ENCODE measurements at regions not wholly inside any gene's neighbourhood (a gene's known extent, or its start where the extent isn't known, plus 50 kb on each side); places are given as distances from the start of the nearest gene placed in this dataset.
A peak's percentile ranks its signal among the peaks of the same experiment; 100 is the strongest.

GRCh38 chr21:35252831-35253230, 203.7 kb upstream of the RUNX1 start:
- intact Hi-C loops (cut with micrococcal nuclease) = no loop called here
- Histone ChIP-seq H3K9me3 (replicated peaks) (no peaks in the 10 kb centered on the region), H3K4me1 (peaks cover 20% of the 10 kb centered on the region), H3K4me3 (no peak overlapping the region), H3K27ac (replicated peaks) (no peak overlapping the region), H3K36me3 (no peaks in the 10 kb centered on the region), H3K27me3 (ENCODE audit: low read depth) (peaks cover 10% of the 10 kb centered on the region)
- TF ChIP-seq CTCF (IDR thresholded peaks at IDR 0.05; ENCODE audit: borderline replicate concordance) = no peak
- DNase-seq = no peak

GRCh38 chr21:35249636-35250035, 200.5 kb upstream of the RUNX1 start:
- intact Hi-C loops (cut with micrococcal nuclease) = no loop called here
- H3K4me1 ChIP-seq = no peaks in the 10 kb centered on the region
- H3K27me3 ChIP-seq (ENCODE audit: low read depth) = peaks cover 27% of the 10 kb centered on the region
- DNase-seq = no peak
- H3K4me3 ChIP-seq = no peak overlapping the region
- H3K27ac ChIP-seq (replicated peaks) = no peak overlapping the region
- no peaks in the 10 kb centered on the region for H3K36me3 ChIP-seq
- no peaks in the 10 kb centered on the region for H3K9me3 ChIP-seq (replicated peaks)
- no peak for TF ChIP-seq CTCF (IDR thresholded peaks at IDR 0.05; ENCODE audit: borderline replicate concordance)

- intact Hi-C loops (cut with micrococcal nuclease) = no loop called here
- H3K4me1 ChIP-seq = no peaks in the 10 kb centered on the region
- peaks cover 37% of the 10 kb centered on the region for H3K27me3 ChIP-seq (ENCODE audit: low read depth)
- TF ChIP-seq CTCF (IDR thresholded peaks at IDR 0.05; ENCODE audit: borderline replicate concordance) = no peak
- no peak overlapping the region for H3K27ac ChIP-seq (replicated peaks)
- no peak overlapping the region for H3K4me3 ChIP-seq
- no peak for DNase-seq
- H3K36me3 ChIP-seq = no peaks in the 10 kb centered on the region
- no peaks in the 10 kb centered on the region for H3K9me3 ChIP-seq (replicated peaks)
Measured at GRCh38 chr21:35245879-35246278, 196.8 kb upstream of the RUNX1 start.

GRCh38 chr21:35244514-35244913, 195.4 kb upstream of the RUNX1 start:
- TF ChIP-seq CTCF (IDR thresholded peaks at IDR 0.05; ENCODE audit: borderline replicate concordance) = no peak
- intact Hi-C loops (cut with micrococcal nuclease) = no loop called here
- Histone ChIP-seq H3K4me1 (no peaks in the 10 kb centered on the region), H3K4me3 (no peak overlapping the region), H3K9me3 (replicated peaks) (no peaks in the 10 kb centered on the region), H3K36me3 (no peaks in the 10 kb centered on the region), H3K27me3 (ENCODE audit: low read depth) (peaks cover 41% of the 10 kb centered on the region), H3K27ac (replicated peaks) (no peak overlapping the region)
- no peak for DNase-seq

- Histone ChIP-seq H3K36me3 (no peaks in the 10 kb centered on the region), H3K4me3 (no peak overlapping the region), H3K9me3 (replicated peaks) (no peaks in the 10 kb centered on the region), H3K27me3 (ENCODE audit: low read depth) (peaks cover 34% of the 10 kb centered on the region), H3K27ac (replicated peaks) (no peak overlapping the region), H3K4me1 (no peaks in the 10 kb centered on the region)
- intact Hi-C loops (cut with micrococcal nuclease) = no loop called here
- DNase-seq = no peak
- TF ChIP-seq CTCF (IDR thresholded peaks at IDR 0.05; ENCODE audit: borderline replicate concordance) = no peak
Measured at GRCh38 chr21:35243171-35243570, 194.1 kb upstream of the RUNX1 start.

GRCh38 chr21:35239811-35240219, 190.7 kb upstream of the RUNX1 start:
- peaks cover 15% of the 10 kb centered on the region for H3K27me3 ChIP-seq (ENCODE audit: low read depth)
- peak; percentile 20 for DNase-seq
- H3K4me3 ChIP-seq = peak overlapping the region; percentile 22
- peaks cover 11% of the 10 kb centered on the region for H3K9me3 ChIP-seq (replicated peaks)
- H3K4me1 ChIP-seq = no peaks in the 10 kb centered on the region
- intact Hi-C loops (cut with micrococcal nuclease) = no loop called here
- H3K36me3 ChIP-seq = no peaks in the 10 kb centered on the region
- TF ChIP-seq CTCF (IDR thresholded peaks at IDR 0.05; ENCODE audit: borderline replicate concordance) = no peak
- H3K27ac ChIP-seq (replicated peaks) = peak overlapping the region; percentile 17

Data from left ventricle myocardium inferior (tissue), 1 donor.